OCI-LY1 (cell line): ENCODE measurements at regions not wholly inside any gene's neighbourhood (a gene's known extent, or its start where the extent isn't known, plus 50 kb on each side); places are given as distances from the start of the nearest gene placed in this dataset.

Experiments used
- CTCF ChIP-seq: fragments of 200-600 bp; sonication (generic), shearing (Covaris generic); IDR thresholded peaks from 2 replicates; pipeline ENCODE4 v1.5.1; 2017; ENCODE audit warnings: mild to moderate bottlenecking, antibody characterized with exemption, low read length, moderate library complexity, mixed read lengths
- EZH2 ChIP-seq: fragments of 200-600 bp; sonication (generic), shearing (Covaris generic); IDR thresholded peaks from 2 replicates; pipeline ENCODE4 v1.8.0; 2017; ENCODE audit warnings: borderline replicate concordance, mixed run types, mild to moderate bottlenecking, antibody characterized with exemption, low read length, moderate library complexity, mixed read lengths

GRCh38 chr2:5867056-5867455 lies 174.9 kb downstream of the SOX11 start:
- TF ChIP-seq CTCF = no peak
- no peak for TF ChIP-seq EZH2
